Vagina (tissue), 2 donors: ENCODE measurements at regions not wholly inside any gene's neighbourhood (a gene's known extent, or its start where the extent isn't known, plus 50 kb on each side); places are given as distances from the start of the nearest gene placed in this dataset.
"Not testable (repeated sequence)": the region's sequence is repeated elsewhere in the genome, so short reads cannot be mapped to it uniquely, and the experiment has no call there.

Experiments used
- DNase-seq, 2 donors: peaks; one replicate each; pipeline ENCODE4 v3.0.0-alpha.2; 2017; ENCODE audit errors: extremely low spot score in 2 of 2
- H3K27ac ChIP-seq: fragments of 200-600 bp; sonication (generic); one replicate; pipeline ENCODE4 v1.5.1; 2019
- H3K27me3 ChIP-seq: fragments of 200-600 bp; sonication (generic); one replicate; pipeline ENCODE4 v1.5.1; 2019
- H3K36me3 ChIP-seq, 2 donors: fragments of 200-600 bp; sonication (generic); one replicate each; pipeline ENCODE4 v1.5.1; 2017 to 2019
- H3K4me1 ChIP-seq: fragments of 200-600 bp; sonication (generic); one replicate; pipeline ENCODE4 v1.5.1; 2019
- H3K4me3 ChIP-seq, 2 donors: fragments of 200-600 bp; sonication (generic); 1 replicate in 1 of 2; 2 replicates in 1 of 2; pipeline ENCODE4 v1.5.1; 2016 to 2019
- H3K9me3 ChIP-seq: fragments of 200-600 bp; sonication (generic); one replicate; pipeline ENCODE4 v1.5.1; 2019
- CTCF ChIP-seq, 3 experiments: fragments of 450-650 bp in 2 of 3; fragments of 200-600 bp in 1 of 3; sonication (generic) in 1 of 3; IDR thresholded peaks; one replicate each; pipeline ENCODE4 v1.5.1; 2017 to 2019; ENCODE audit warnings: antibody characterized with exemption in 3 of 3, mild to moderate bottlenecking in 2 of 3, moderate library complexity in 2 of 3
- POLR2A ChIP-seq, 2 donors: fragments of 450-650 bp; IDR thresholded peaks; one replicate each; pipeline ENCODE4 v1.6.1; 2017; ENCODE audit warnings: antibody characterized with exemption in 2 of 2, mild to moderate bottlenecking in 2 of 2, moderate library complexity in 2 of 2
- POLR2AphosphoS5 ChIP-seq, 2 donors: sonication (generic); formaldehyde crosslinking; IDR thresholded peaks; one replicate each; pipeline ENCODE4 v1.9.0; 2017; ENCODE audit warnings: antibody characterized with exemption in 2 of 2, mild to moderate bottlenecking in 2 of 2, low read depth in 1 of 2; ENCODE audit not compliant: insufficient read depth in 1 of 2
- intact Hi-C: fragments of 100-400 bp; cut with DNase I; formaldehyde crosslinking; loops from one replicate; pipeline ENCODE4 v1.15.1; 2023

DNA sequence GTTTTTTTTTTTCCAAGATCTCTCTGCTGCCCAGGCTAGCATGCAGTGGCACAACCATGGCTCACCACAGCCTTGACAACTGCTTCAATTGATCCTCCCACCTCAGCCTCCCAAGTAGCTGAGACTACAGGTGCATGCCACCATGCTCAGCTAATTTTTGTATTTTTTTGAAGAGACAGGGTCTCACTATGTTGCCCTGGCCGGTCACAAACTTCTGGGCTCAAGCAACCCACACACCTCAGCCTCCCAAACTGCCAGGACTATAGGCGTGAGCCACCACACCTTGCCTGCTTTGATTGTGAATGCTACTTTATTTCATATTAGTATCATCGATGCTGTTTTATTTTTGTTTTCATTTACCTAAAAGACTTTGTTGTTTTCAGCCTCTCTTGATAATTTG lies 81.5 kb upstream of the GNAZ start:
- H3K4me3 ChIP-seq: no peak overlapping the region
- H3K36me3 ChIP-seq: no peaks in the 10 kb centered on the region
- H3K27me3 ChIP-seq: no peaks in the 10 kb centered on the region
- H3K27ac ChIP-seq: no peak overlapping the region
- no peak for TF ChIP-seq CTCF (IDR thresholded peaks at IDR 0.05)
- TF ChIP-seq POLR2AphosphoS5 (IDR thresholded peaks at IDR 0.05; ENCODE audit: insufficient read depth in 1 of 2, low read depth in 1 of 2): no peak
- TF ChIP-seq POLR2A (IDR thresholded peaks at IDR 0.05): no peak
- H3K9me3 ChIP-seq: no peaks in the 10 kb centered on the region
- intact Hi-C loops: no loop called here
- no peaks in the 10 kb centered on the region for H3K4me1 ChIP-seq
- no peak for DNase-seq

- no peaks in the 10 kb centered on the region for H3K4me1 ChIP-seq
- TF ChIP-seq POLR2A (IDR thresholded peaks at IDR 0.05): no peak
- TF ChIP-seq POLR2AphosphoS5 (IDR thresholded peaks at IDR 0.05; ENCODE audit: insufficient read depth in 1 of 2, low read depth in 1 of 2): no peak
- no peak for TF ChIP-seq CTCF (IDR thresholded peaks at IDR 0.05)
- no peaks in the 10 kb centered on the region for H3K27me3 ChIP-seq
- intact Hi-C loops: no loop called here
- no peak for DNase-seq
- H3K9me3 ChIP-seq: no peaks in the 10 kb centered on the region
- H3K27ac ChIP-seq: no peak overlapping the region
- no peaks in the 10 kb centered on the region for H3K36me3 ChIP-seq
- H3K4me3 ChIP-seq: no peak overlapping the region
Measured at GRCh38 chr22:22989856-22990255, 80.5 kb upstream of the GNAZ start.

DNA sequence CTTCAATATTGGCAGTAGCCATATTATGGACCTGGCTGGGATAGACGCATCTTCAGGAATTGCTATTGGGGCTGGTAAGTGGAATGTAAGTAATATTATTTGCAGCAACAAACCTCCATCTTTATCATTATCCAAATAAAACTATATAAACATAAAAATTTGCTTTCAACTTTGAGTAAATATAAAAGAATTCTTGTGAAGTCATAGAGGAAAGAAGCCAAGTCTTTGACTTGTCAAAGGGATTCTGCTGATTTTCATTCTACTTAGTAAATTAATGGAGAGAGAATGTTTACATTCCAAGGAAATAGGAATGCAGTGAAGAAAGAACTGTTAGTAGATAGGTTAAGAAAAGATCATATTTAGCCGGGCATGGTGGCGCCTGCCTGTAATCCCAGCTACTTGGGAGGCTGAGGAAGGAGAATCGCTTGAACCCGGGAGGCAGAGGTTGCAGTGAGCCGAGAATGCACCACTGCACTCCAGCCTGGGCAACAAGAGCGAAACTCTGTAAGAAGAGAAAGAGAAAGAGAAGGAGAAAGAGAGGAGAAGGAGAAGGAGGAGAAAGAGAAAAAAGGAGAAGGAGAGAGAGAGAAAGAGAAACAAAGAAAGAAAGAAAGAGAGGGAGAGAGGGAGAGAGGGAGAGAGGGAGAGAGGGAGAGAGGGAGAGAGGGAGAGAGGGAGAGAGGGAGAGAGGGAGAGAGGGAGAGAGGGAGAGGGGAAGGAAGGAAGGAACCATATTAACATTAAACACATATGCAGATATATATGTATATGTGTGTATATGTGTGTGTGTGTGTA lies 79.4 kb upstream of the GNAZ start:
- H3K9me3 ChIP-seq, DNase-seq, H3K4me3 ChIP-seq, H3K4me1 ChIP-seq, H3K27me3 ChIP-seq, H3K27ac ChIP-seq, intact Hi-C loops, H3K36me3 ChIP-seq: not testable (repeated sequence)

GRCh38 chr22:22992474-22992873 lies 77.8 kb upstream of the GNAZ start:
- intact Hi-C loops: no loop called here
- H3K4me1 ChIP-seq: no peaks in the 10 kb centered on the region
- DNase-seq: no peak
- no peaks in the 10 kb centered on the region for H3K9me3 ChIP-seq
- no peaks in the 10 kb centered on the region for H3K27me3 ChIP-seq
- no peak for TF ChIP-seq POLR2AphosphoS5 (IDR thresholded peaks at IDR 0.05; ENCODE audit: insufficient read depth in 1 of 2, low read depth in 1 of 2)
- TF ChIP-seq CTCF (IDR thresholded peaks at IDR 0.05): no peak
- no peak for TF ChIP-seq POLR2A (IDR thresholded peaks at IDR 0.05)
- H3K36me3 ChIP-seq: no peaks in the 10 kb centered on the region
- no peak overlapping the region for H3K27ac ChIP-seq
- H3K4me3 ChIP-seq: no peak overlapping the region

DNA sequence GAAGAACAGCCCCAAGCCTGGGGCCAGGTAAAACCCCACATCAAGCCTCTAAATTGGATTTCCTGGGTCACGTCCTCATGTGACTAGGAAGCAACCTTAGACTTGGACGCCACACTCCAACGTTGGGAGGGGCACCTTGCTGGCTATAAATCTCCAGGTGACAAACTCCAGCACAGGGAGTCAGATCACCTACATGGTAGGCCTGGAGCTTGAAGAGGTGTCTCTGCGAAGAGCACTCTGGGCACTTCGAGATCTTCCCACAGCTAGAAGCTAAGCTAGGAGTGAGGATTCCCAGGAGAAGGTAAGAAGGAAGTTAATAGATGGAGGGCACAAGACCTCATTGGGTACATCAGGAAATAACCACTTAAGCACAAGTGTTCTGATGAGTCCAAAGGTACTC lies 77.1 kb upstream of the GNAZ start:
- Histone ChIP-seq H3K9me3 (no peaks in the 10 kb centered on the region), H3K27ac (no peak overlapping the region), H3K4me3 (no peak overlapping the region), H3K36me3 (no peaks in the 10 kb centered on the region), H3K27me3 (no peaks in the 10 kb centered on the region), H3K4me1 (no peaks in the 10 kb centered on the region)
- no peak for DNase-seq
- intact Hi-C loops: no loop called here
- TF ChIP-seq CTCF (IDR thresholded peaks at IDR 0.05): no peak
- TF ChIP-seq POLR2AphosphoS5 (IDR thresholded peaks at IDR 0.05; ENCODE audit: insufficient read depth in 1 of 2, low read depth in 1 of 2): no peak
- TF ChIP-seq POLR2A (IDR thresholded peaks at IDR 0.05): no peak
